22Rv1 (cell line): ENCODE measurements at regions not wholly inside any gene's neighbourhood (a gene's known extent, or its start where the extent isn't known, plus 50 kb on each side); places are given as distances from the start of the nearest gene placed in this dataset.

Source experiments
- CTCF ChIP-seq: fragments of 450-650 bp; IDR thresholded peaks from 2 replicates; pipeline ENCODE4 v1.5.1; 2017; ENCODE audit warnings: mild to moderate bottlenecking
- ZFX ChIP-seq: fragments of 450-650 bp; IDR thresholded peaks from 2 replicates; pipeline ENCODE4 v1.6.1; 2017; ENCODE audit warnings: antibody characterized with exemption, borderline replicate concordance

- TF ChIP-seq CTCF (no peak), ZFX (no peak)
Measured at GRCh38 chr11:128161436-128161835, 425.9 kb downstream of the ETS1 start.
